ENCODE measurements at regions not wholly inside any gene's neighbourhood (a gene's known extent, or its start where the extent isn't known, plus 50 kb on each side); places are given as distances from the start of the nearest gene placed in this dataset.

DNA sequence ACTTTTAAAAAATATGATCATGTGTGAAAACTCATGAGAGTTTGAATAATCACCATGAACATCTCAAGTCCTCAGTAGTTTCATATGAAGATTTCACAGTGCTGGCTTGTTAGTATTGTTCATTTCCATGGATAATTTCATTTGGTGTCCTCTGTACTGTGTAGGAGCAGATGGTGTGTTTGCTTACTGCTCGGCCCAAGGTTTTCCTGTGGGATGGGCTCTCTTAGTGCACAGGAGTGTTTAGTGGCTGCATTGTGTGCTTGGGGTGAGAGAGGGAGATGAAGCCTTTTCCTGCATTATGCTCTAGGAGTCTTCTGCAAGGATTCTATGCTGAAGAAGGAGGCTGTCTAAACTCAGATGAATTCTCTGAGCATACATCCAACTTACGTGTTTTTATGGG is 270.6 kb downstream of the SOCS6 start:
- TF ChIP-seq SUZ12 (IDR thresholded peaks at IDR 0.05), result no peak
- TF ChIP-seq ARNT (IDR thresholded peaks at IDR 0.05), result no peak
- no peak for TF ChIP-seq FOXM1 (IDR thresholded peaks at IDR 0.05; ENCODE audit: borderline replicate concordance)
- no peak for TF ChIP-seq HDGF (IDR thresholded peaks at IDR 0.05; ENCODE audit: borderline replicate concordance)
- TF ChIP-seq ELF4 (IDR thresholded peaks at IDR 0.05), result no peak
- no peak for TF ChIP-seq SP1 (IDR thresholded peaks at IDR 0.05)
